GM21619 (cell line): ENCODE measurements at regions not wholly inside any gene's neighbourhood (a gene's known extent, or its start where the extent isn't known, plus 50 kb on each side); places are given as distances from the start of the nearest gene placed in this dataset.
"Not testable (repeated sequence)": the region's sequence is repeated elsewhere in the genome, so short reads cannot be mapped to it uniquely, and the experiment has no call there.

Experiments
- ATAC-seq: cut with Tn5 transposase; IDR thresholded peaks from one replicate; pipeline ENCODE4 v1.9.1; 2021; ENCODE audit not compliant: unreplicated experiment

DNA sequence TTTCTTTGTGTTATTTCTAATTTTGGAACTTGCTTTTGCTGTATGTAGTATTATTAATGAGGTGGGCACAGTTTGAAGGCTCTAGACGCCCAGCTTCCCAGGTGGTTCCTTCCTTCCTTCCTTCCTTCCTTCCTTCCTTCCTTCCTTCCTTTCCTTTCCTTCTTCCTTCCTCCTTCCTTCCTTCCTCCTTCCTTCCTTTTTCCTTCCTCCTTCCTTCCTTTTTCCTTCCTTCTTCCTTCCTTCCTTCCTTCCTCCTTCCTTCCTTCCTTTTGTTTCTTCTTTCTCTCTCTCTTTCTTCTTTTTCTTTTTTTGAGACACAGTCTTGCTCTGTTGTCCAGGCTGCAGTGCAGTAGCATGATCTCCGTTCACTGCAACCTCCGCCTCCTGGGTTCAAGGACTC lies 906.7 kb downstream of the AACS start:
- no peak for ATAC-seq

DNA sequence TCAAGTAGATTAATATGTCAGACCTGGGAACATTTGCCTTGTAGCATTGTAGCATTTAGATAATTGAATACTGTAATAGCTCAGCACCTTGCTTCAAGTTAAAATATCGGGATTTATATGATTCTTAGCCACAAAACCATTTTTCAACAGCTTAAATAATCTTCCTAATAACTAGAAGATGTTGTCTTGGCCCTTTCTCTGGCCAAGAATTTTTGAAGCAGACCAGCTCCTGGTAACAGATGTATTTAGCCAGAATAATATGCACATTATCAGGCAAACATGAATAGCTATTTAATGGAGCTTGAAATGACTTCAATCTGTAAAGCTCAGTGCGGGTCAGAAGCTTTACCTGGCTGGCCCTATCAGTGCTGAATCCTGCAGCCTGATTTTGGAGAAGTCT lies 913.1 kb downstream of the AACS start:
- ATAC-seq, result no peak

DNA sequence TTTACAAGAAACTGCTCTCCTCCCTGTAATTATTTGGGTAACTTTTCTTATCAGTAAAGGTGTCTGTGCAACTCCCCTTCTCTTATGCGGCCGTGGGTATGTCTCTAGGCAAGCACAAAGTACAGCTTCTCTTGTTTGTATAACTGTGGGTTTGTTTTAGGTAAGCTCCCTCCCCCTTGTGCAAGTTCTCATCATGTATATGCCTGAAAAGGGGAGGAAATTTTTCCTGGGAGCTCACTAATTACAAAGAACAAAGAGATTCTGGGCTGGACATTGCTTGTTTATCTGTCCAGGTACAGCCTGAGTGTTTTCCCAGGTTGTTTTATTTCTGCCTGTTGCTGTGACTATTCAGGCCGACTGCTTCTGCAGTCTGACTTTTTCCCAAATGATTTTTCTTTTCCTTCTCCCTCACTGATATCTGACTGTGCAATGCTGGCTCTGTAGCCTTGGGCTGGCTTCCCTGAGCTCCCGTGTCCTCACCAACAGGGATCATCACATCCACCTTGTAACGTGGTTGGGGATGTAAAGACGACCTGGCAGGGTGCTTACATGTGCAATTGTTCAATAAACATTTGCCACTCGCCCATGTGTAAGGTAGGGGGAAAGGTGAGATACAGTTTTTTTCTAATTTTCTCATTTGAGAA lies 916.5 kb downstream of the AACS start:
- ATAC-seq, result no peak

DNA sequence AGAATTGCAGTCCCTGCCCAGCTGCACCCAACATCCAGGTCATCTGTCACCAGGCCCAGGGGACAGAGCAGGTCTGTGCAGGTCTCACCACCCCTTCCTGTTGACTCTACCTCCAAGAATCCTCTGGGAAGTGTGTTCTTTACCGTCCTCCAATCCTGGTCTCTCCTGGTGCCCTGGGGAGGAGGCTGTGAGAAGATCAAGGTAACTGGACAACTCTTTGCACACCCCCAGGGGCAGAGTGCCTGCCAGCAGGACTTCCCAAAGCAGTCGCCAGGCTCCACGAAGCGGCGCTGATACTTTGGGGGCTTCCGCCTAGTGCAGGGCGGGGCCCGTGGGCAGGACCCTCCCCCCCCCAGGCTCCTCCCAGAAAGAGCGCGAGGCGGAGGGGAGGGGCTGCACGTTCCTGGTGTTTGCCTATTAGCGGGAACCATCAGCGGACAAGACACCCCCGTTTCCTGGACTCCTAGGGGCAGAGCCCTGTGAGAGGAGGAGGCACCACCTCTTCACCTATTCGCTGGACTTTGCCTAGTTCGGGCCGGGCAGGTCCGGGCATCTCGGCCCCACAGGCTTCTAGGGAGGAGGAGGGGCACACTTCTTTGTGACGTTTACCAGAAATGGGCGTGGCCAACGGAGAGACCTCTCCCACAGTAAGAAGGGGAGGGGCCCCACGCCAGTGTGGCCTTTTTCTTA lies 918.0 kb downstream of the AACS start:
- ATAC-seq, result no peak

DNA sequence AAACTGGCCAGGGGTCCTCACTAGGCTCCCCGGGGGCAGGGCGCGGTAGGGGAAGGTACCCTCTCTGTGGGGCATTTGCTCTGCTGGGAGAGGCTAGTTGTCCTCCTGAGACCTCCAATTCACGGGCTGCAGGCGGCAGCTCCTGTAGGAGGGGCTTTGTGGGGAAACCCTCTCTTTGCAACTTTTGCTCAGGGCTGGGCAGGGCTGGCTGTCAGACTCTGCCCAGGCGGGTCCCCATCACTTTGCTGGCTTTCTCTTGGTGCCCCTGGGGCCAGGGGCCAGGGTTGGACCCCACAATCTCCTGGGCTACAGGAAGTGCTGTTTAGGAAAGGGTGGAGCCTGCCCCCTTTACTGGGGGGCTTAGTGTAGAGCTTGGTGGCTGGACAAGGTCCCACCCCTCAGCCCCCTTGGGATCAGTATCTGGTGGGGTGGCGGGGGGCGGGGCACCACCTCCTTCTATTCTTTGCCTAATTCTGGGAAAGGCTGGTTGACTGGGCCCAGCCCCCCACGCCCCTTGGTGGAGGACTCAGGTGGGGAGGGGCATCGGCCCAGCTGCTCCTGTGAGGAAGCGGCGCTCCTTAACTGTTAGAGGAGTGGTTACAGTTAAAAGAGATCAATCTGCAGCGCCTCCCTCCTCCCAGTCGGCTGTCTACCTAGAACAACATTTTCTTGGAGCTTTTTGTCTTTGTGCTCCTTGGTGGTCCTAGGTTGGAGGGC lies 918.7 kb downstream of the AACS start:
- no peak for ATAC-seq

DNA sequence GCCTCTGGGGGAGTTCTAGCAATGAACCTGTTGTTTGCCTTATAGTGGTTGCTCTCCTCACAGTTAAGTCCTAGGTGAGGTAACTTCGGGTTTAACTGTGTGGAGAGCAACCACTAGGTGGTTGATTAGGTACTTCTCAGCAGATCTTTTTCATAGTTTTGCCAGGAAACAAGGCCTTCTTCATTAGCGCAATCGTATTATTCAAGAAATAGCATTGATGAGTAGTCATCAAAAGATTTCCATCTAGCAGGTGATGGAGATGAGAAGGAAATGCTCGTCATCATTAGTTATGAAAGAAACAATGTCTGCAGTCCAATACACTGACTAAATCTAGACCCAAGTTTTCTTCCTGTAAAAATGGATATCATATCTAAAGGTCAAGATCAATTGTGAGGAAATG lies 923.3 kb downstream of the AACS start:
- ATAC-seq, result no peak

DNA sequence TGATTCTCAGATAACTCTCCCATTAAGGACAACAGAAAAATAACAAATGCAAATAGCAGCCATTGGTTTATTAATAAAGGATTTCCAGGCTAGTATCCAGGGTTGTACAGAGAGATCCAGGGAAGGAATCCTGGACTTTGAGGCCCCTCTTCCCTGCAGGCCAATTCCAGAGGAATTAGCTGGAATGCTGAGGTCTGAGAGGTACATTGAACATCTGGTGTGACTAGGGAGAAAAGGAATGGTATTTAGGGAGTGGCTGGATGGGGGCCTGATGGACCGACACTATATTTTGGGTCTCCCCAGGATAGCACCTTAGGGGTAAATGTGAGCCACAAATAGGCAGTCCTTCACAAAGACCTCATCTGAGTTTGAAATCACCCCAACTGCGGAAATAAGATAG lies 924.5 kb downstream of the AACS start:
- no peak for ATAC-seq

DNA sequence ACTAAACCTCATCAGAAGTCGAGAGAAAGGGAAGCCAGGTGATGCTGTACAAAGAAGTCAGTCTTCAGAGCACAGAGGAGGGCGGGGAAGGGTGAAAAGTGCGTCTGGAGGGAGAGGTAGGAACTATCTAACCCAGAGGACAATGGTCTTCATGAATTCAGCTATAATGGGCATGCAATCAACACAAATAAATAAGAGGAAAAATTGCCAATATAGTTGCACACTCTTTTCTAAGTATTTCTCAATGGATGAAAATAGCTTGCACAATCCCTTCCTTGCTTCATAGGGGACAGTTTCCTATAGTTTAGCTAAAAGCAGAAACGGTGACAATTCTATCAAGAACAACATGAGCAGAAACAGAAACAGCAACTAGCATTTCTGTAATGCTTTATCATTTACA lies 931.2 kb downstream of the AACS start:
- ATAC-seq, result no peak

DNA sequence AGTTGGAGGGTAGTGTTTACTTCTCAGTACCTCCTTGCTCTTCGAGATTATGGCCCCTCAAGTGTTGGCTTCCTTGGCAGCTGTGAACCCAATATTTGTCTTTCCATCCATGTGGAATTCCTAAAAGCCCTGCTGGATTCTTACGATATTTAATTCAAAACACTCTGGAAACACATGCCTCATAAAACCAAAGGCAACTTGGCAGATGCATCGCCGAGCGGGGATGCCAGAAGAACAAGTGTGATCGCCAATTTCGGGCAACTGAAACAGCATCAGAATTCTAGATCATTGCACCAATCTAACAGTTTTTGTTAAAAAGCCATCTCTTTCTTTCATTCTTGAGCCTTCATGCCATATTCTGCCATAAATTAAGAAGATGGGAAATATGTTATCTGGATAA lies 934.4 kb downstream of the AACS start:
- no peak for ATAC-seq

DNA sequence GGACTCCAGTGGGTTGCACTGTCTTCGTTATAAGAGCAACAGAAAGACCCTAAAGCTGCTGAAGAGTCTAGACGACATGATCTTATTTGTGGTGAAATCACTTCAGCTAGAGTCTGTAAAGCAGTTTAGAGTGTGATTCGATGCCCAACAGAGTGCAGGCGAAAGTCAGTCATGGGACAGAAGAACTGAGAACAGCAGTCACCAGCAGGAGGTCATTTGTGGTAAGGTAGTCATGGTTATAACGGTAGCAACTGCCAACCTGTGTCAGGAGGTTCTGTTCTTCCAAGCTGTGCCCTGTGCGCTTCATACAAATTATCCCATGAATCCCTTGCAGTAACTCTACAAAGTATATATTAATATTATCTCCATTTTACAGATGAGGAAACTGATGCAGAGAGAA lies 954.1 kb downstream of the AACS start:
- no peak for ATAC-seq

DNA sequence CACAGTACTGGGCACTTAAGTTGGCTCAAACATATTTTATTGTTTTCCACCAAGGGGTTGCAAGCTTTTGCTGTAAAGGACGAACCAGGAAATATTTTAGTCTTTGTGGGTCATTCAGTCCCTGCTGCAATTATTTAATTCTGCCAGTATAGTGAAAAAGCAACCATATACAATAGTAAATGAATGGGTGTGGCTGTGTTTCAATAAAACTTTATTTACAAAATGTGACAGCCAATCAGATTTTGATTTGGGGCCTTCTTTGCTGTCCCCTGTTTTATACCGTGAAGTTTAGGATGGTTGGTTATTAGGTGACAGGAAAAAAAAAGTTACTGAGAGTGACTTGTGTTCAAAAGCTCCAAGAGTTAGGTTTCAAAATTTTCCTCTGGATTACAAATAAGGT lies 956.4 kb downstream of the AACS start:
- ATAC-seq, result no peak

DNA sequence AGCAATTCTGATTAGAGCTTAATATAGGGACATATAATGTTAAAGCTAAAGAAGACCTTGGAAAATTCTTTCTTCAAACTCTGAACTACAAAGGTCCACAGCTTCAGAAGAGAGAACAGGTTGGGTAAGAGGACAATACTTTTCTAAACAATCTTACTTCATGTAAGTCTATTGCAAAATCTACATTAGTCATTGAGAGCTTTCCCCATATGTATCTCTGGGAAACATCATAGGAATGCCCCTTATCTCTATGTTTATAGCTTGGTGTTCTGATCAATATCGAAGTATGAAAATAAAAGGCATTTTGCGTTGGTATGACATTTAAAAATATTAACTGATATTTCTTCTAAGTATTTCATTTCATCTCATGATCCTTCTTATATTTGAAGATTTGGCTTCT lies 962.6 kb downstream of the AACS start:
- ATAC-seq, result no peak

DNA sequence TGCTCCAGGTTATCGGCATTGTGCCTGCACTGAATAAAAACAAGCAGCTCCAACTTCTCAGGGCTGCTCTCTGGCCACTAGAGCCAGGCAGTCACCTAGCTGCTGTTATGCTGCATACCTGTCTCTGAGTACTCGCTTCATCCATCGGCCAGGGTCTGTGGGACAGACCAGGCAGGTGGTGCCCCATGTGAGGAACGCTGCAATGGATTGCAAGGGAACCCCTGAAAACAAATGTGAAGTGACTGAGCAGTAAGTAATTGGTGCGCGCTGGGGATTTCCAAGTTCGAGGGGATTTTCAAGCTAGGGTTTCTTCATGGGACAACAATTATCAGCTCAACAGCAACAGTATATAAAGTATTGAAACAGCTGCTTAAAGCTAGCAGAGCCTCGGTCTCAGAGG lies 965.3 kb downstream of the AACS start:
- no peak for ATAC-seq

DNA sequence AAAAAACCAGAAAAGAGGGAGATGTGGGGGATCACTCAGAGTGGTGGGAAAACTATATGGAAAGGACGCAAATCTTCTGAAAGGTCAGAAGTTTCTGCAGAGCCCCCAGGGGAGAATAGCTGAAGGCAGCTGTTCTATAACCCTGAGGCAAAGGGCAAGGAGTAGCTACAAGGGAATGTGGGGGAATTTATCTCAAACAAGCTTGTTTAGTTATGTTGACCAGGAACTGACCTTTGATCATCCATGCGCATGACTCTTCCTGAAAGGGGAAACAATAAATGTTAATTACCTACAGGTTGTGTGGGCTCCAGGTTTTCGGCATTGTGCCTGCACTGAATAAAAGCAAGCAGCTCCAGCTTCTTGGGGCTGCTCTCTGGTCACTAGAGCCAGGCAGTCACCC lies 968.5 kb downstream of the AACS start:
- no peak for ATAC-seq

DNA sequence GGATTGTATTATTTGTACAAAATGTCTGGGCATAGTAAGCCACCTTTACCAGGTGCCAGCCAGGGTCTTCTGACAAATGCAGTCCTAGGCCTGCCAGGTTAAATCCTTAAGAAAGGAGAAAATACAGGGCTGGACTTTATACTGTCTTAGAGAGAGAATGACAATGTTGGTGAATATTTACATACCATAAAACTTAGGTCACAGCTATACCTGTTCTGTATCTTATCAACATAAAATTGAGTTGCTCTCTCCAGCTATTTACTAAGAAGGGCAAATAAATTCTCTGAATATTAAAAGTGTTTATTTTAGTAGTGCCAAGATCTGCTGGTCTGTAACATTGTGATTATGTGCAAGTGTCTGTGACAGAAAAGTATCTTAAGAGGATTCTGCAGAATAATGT lies 971.1 kb downstream of the AACS start:
- no peak for ATAC-seq

DNA sequence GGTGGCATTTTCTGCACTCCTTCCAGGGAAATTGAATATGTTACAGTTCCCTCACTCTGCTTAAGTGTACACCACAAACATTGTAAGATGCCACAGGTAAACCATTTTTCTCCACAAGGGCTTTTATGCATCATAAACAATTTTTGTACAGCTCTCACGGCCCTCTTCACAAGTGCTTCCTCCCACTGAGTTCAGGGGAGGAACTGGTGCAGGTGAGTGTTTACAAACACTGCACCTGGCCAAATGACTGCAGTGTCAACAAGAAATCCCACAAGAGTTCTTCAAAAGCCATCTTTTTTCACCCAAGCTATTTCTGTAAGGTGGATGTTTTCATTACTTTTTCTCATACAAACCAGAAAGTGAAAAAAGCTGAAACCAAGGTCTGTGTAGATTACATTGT lies 973.2 kb downstream of the AACS start:
- no peak for ATAC-seq

DNA sequence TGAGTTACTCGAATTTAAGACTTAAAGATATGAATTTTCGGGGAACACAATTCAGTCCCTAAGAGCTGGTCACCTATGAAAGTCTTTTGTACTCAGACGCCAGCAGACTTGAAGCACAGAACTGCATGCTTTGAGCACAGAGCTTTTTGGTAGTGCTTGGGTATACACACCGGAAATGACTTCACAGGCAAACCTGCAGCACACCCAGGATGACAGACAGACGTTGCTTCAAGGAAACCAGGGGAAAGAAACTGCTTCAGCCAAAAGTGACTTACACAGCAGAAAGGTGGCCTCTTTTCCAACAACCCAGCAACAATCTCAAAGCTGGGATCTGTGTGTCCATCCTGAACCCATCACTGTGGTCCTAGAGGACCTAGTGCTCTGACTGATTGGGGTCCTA lies 975.1 kb downstream of the AACS start:
- no peak for ATAC-seq

DNA sequence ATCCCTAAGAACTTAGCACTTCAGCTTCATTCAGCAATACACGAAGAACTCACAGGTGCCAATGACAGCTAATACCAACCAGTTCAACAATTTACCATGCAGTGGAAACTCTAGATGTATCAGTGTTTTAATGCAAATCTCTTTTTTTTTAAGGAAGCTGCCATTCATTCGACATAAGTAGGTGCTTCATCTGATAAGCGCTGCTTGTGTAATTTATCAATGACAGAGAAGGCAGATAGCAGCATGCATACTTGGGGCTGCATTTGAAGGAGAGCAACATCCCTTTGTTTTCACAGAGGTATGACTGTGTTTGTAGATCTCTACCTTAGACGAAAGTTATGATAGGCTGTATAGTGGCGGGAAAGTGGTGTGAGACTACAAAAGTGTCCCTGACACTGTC lies 977.1 kb downstream of the AACS start:
- ATAC-seq, result no peak

DNA sequence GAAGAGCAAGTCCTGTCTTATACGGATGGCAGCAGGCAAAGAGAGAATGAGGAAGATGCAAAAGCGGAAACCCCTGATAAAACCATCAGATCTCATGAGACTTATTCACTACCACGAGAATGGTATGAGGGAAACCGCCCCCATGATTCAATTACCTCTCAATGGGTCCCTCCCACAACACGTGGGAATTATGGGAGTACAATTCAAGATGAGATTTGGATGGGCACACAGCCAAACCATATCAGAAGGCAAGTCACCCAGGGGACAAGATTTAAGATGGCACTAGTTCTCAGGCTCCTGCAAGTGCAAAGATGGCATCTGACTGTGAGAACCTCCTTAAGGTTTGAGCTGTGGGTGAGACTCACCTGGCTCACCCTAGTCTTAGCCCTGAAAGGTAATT lies 984.3 kb downstream of the AACS start:
- not testable (repeated sequence) for ATAC-seq

DNA sequence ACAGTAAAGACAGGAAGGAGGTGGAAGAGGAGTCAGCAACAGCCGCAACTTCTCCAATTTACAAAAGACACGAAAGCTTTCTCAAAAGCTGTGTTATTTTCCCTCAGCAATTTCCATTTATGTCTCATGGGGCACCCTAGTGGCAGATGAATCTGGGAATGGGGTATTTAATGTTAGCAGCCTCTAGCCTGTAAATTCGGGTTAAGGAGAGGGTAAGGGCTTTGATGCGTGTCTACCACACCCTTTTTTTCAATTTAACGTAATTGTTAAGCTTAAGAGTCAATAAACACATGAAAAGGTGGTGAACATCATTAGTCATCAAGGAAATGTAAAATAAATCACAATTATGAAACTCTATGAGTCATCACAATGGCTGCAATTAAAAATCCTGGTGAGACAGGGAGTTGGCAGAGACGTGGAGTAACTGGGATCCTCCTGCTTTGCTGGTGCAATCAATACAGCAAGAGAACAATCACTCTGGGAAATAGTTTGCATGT lies 986.4 kb downstream of the AACS start:
- no peak for ATAC-seq

DNA sequence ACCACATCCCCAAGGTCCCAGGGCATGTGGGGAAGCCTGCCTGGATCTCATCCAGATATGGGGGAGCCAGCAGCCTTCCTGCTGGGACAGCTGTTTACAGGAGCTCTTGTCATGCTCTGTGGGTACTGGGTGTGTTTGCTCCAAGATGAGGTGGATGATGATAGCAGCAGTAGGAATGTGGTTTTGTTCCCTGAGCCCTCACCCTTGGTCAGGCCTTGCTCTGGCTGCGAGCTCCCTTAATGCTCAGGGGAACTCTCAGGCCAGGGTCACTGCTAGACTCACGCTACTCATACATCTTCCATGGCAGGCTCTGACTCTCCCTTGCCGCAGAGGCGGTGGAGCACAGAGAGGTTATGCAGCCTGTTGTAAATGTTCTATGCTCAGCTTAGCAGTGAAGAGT lies 990.3 kb downstream of the AACS start:
- no peak for ATAC-seq

DNA sequence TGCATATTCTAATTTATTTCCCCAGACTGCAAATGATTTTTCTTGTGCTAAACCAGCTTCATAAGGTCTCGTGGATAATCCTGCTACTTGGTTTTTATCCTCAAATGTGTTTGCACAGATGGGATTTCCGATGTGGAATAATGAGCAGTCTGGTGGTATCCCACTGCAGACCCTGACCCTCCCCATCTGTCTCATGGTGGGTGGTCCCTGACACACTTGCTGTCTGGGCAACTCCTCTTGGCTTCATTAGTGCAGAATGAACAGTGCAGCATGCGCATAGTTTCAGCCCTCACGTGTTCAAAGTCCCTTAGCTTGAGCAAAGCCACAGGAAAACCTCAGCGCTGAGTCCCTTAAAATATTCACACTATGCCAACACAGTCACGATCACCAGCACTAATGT lies 996.5 kb downstream of the AACS start:
- ATAC-seq, result no peak
